ENCODE measurements at regions not wholly inside any gene's neighbourhood (a gene's known extent, or its start where the extent isn't known, plus 50 kb on each side); places are given as distances from the start of the nearest gene placed in this dataset.

GRCh38 chr13:74084375-74084935, 49.7 kb downstream of the KLF12 start:
- no peaks in the 10 kb centered on the region for H3K27me3 ChIP-seq
- no peak for TF ChIP-seq CTCF (IDR thresholded peaks at IDR 0.05)
- no peak for ATAC-seq

GRCh38 chr13:74082741-74083160, 51.5 kb downstream of the KLF12 start:
- Histone ChIP-seq H3K27me3 (no peaks in the 10 kb centered on the region), H3K36me3 (no peaks in the 10 kb centered on the region), H3K27ac (no peak overlapping the region), H3K4me1 (no peaks in the 10 kb centered on the region), H3K4me3 (no peak overlapping the region), H3K9me3 (no peaks in the 10 kb centered on the region)
- TF ChIP-seq CTCF (IDR thresholded peaks at IDR 0.05) = no peak
- intact Hi-C loops (cut with DNase I) = no loop called here
- ATAC-seq = no peak
- DNase-seq = no peak

More at GRCh38 chr13:74084375-74084935, 49.7 kb downstream of the KLF12 start:
- no peaks in the 10 kb centered on the region for H3K9me3 ChIP-seq
- no peak overlapping the region for H3K4me3 ChIP-seq
- no peaks in the 10 kb centered on the region for H3K4me1 ChIP-seq
- no peak overlapping the region for H3K27ac ChIP-seq
- H3K36me3 ChIP-seq = no peaks in the 10 kb centered on the region
- intact Hi-C loops (cut with DNase I) = no loop called here
- no peak for DNase-seq

- no peaks in the 10 kb centered on the region for H3K4me1 ChIP-seq
- H3K36me3 ChIP-seq = no peaks in the 10 kb centered on the region
- ATAC-seq (no peak), DNase-seq (no peak)
- H3K27ac ChIP-seq = no peak overlapping the region
- no peaks in the 10 kb centered on the region for H3K27me3 ChIP-seq
- no peak for TF ChIP-seq CTCF (IDR thresholded peaks at IDR 0.05)
- no peaks in the 10 kb centered on the region for H3K9me3 ChIP-seq
- intact Hi-C loops (cut with DNase I) = no loop called here
- no peak overlapping the region for H3K4me3 ChIP-seq
These were observed 53.4 kb downstream of the KLF12 start for GRCh38 chr13:74080762-74081161.

- no peaks in the 10 kb centered on the region for H3K27me3 ChIP-seq
- H3K4me3 ChIP-seq = no peak overlapping the region
- no peaks in the 10 kb centered on the region for H3K36me3 ChIP-seq
- intact Hi-C loops (cut with DNase I) = no loop called here
- no peaks in the 10 kb centered on the region for H3K9me3 ChIP-seq
- no peak for TF ChIP-seq CTCF (IDR thresholded peaks at IDR 0.05)
- peaks cover 4% of the 10 kb centered on the region for H3K4me1 ChIP-seq
- ATAC-seq (no peak), DNase-seq (no peak)
- no peak overlapping the region for H3K27ac ChIP-seq
These were observed 56.4 kb downstream of the KLF12 start for GRCh38 chr13:74077792-74078191.

GRCh38 chr13:74077375-74077774, 56.8 kb downstream of the KLF12 start:
- Histone ChIP-seq H3K36me3 (no peaks in the 10 kb centered on the region), H3K27me3 (no peaks in the 10 kb centered on the region), H3K4me1 (peaks cover 4% of the 10 kb centered on the region), H3K9me3 (no peaks in the 10 kb centered on the region), H3K27ac (no peak overlapping the region), H3K4me3 (no peak overlapping the region)
- ATAC-seq (no peak), DNase-seq (no peak)
- intact Hi-C loops (cut with DNase I) = no loop called here
- no peak for TF ChIP-seq CTCF (IDR thresholded peaks at IDR 0.05)

GRCh38 chr13:74074723-74075122, 59.5 kb downstream of the KLF12 start:
- TF ChIP-seq CTCF (IDR thresholded peaks at IDR 0.05) = no peak
- Histone ChIP-seq H3K36me3 (no peaks in the 10 kb centered on the region), H3K9me3 (no peaks in the 10 kb centered on the region), H3K4me3 (no peak overlapping the region), H3K4me1 (peaks cover 4% of the 10 kb centered on the region), H3K27ac (no peak overlapping the region), H3K27me3 (no peaks in the 10 kb centered on the region)
- intact Hi-C loops (cut with DNase I) = no loop called here
- no peak for ATAC-seq
- no peak for DNase-seq

Measured in upper lobe of right lung (tissue), 1 donor.